NCI-H146 treated with DMSO at 0.1 percent for 48 hours (cell line): ENCODE measurements at regions not wholly inside any gene's neighbourhood (a gene's known extent, or its start where the extent isn't known, plus 50 kb on each side); places are given as distances from the start of the nearest gene placed in this dataset.

Experiments used
- DNase-seq: peaks from one replicate; lab custom pipeline; 2025; ENCODE audit not compliant: unreplicated experiment; lab: John Stamatoyannopoulos, UW

- no peak for DNase-seq
These were observed 52.1 kb upstream of the PDZD8 start for GRCh38 chr10:117427356-117427755.

- no peak for DNase-seq
These were observed 50.8 kb upstream of the PDZD8 start for GRCh38 chr10:117425974-117426566.

GRCh38 chr10:117424883-117425649 is 49.8 kb upstream of the PDZD8 start:
- DNase-seq = no peak
